Glutamatergic neuron (in vitro differentiated cells): ENCODE measurements at regions not wholly inside any gene's neighbourhood (a gene's known extent, or its start where the extent isn't known, plus 50 kb on each side); places are given as distances from the start of the nearest gene placed in this dataset.

Experiments
- DNase-seq: peaks from one replicate; pipeline ENCODE4 v3.0.0; 2022
- H3K27ac Mint-ChIP-seq: one replicate; pipeline ENCODE4 v1.8.0; 2020; ENCODE audit warnings: mild to moderate bottlenecking, mixed read lengths, inconsistent platforms; ENCODE audit not compliant: unreplicated experiment
- H3K27me3 Mint-ChIP-seq: one replicate; pipeline ENCODE4 v1.8.0; 2020; ENCODE audit warnings: mild to moderate bottlenecking, moderate library complexity, mixed read lengths, inconsistent platforms; ENCODE audit not compliant: unreplicated experiment
- H3K36me3 Mint-ChIP-seq: one replicate; pipeline ENCODE4 v1.8.0; 2020; ENCODE audit warnings: mild to moderate bottlenecking, mixed read lengths, inconsistent platforms; ENCODE audit not compliant: unreplicated experiment
- H3K4me1 Mint-ChIP-seq: one replicate; pipeline ENCODE4 v1.8.0; 2020; ENCODE audit warnings: mild to moderate bottlenecking, low read depth, mixed read lengths, inconsistent platforms; ENCODE audit not compliant: unreplicated experiment
- H3K4me3 Mint-ChIP-seq: one replicate; pipeline ENCODE4 v1.8.0; 2020; ENCODE audit warnings: mild to moderate bottlenecking, mixed read lengths, inconsistent platforms; ENCODE audit not compliant: unreplicated experiment
- H3K9me3 Mint-ChIP-seq: one replicate; pipeline ENCODE4 v1.8.0; 2020; ENCODE audit warnings: mild to moderate bottlenecking, moderate library complexity, mixed read lengths, inconsistent platforms; ENCODE audit not compliant: unreplicated experiment
- TF ChIP-seq, protein P1 (sequence below): fragments of 200-600 bp; sonication (generic); IDR thresholded peaks from one replicate; pipeline ENCODE4 v1.5.0; 2021; ENCODE audit not compliant: partially characterized antibody, unreplicated experiment

- TF ChIP-seq, protein P1, sequence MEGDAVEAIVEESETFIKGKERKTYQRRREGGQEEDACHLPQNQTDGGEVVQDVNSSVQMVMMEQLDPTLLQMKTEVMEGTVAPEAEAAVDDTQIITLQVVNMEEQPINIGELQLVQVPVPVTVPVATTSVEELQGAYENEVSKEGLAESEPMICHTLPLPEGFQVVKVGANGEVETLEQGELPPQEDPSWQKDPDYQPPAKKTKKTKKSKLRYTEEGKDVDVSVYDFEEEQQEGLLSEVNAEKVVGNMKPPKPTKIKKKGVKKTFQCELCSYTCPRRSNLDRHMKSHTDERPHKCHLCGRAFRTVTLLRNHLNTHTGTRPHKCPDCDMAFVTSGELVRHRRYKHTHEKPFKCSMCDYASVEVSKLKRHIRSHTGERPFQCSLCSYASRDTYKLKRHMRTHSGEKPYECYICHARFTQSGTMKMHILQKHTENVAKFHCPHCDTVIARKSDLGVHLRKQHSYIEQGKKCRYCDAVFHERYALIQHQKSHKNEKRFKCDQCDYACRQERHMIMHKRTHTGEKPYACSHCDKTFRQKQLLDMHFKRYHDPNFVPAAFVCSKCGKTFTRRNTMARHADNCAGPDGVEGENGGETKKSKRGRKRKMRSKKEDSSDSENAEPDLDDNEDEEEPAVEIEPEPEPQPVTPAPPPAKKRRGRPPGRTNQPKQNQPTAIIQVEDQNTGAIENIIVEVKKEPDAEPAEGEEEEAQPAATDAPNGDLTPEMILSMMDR, result no peak
- Mint-ChIP-seq H3K36me3 (no peaks in the 10 kb centered on the region), H3K27ac (no peak overlapping the region), H3K4me3 (no peak overlapping the region), H3K27me3 (no peaks in the 10 kb centered on the region), H3K4me1 (no peaks in the 10 kb centered on the region), H3K9me3 (no peaks in the 10 kb centered on the region)
- DNase-seq, result no peak
Measured at GRCh38 chr10:113291413-113291812, 261.4 kb upstream of the HABP2 start.

- TF ChIP-seq, protein P1, result no peak
- no peaks in the 10 kb centered on the region for H3K4me1 Mint-ChIP-seq
- no peaks in the 10 kb centered on the region for H3K27me3 Mint-ChIP-seq
- H3K9me3 Mint-ChIP-seq, result no peaks in the 10 kb centered on the region
- H3K36me3 Mint-ChIP-seq, result no peaks in the 10 kb centered on the region
- no peak overlapping the region for H3K4me3 Mint-ChIP-seq
- H3K27ac Mint-ChIP-seq, result no peak overlapping the region
- no peak for DNase-seq
Measured at GRCh38 chr10:113292086-113292485, 260.8 kb upstream of the HABP2 start.

DNA sequence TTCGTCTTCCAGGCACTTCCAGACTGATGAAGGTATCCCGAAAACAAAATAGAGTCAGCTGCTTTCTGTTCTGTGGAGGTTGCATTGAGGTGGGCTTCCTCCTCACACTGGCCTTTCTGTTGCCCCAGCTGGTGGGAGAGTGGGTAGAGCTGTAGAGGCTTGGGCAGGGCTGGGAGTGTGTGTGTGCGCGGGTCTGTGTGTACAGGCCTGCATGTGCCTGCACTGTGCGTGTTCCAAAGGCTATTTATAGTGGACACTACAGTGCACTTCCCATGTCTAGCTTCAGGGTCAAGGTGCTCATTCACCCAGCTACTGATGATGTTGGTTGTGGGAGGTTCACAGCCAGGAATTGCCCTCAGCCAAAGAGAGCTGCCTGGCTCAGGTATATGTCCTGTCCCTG, 260.1 kb upstream of the HABP2 start:
- H3K4me3 Mint-ChIP-seq, result no peak overlapping the region
- TF ChIP-seq, protein P1, result no peak
- no peaks in the 10 kb centered on the region for H3K9me3 Mint-ChIP-seq
- no peaks in the 10 kb centered on the region for H3K36me3 Mint-ChIP-seq
- no peaks in the 10 kb centered on the region for H3K4me1 Mint-ChIP-seq
- H3K27me3 Mint-ChIP-seq, result no peaks in the 10 kb centered on the region
- no peak overlapping the region for H3K27ac Mint-ChIP-seq
- no peak for DNase-seq

GRCh38 chr10:113293167-113293566, 259.7 kb upstream of the HABP2 start:
- Mint-ChIP-seq H3K9me3 (no peaks in the 10 kb centered on the region), H3K4me3 (no peak overlapping the region), H3K36me3 (no peaks in the 10 kb centered on the region), H3K4me1 (no peaks in the 10 kb centered on the region), H3K27ac (no peak overlapping the region), H3K27me3 (no peaks in the 10 kb centered on the region)
- TF ChIP-seq, protein P1, result no peak
- DNase-seq, result no peak

DNA sequence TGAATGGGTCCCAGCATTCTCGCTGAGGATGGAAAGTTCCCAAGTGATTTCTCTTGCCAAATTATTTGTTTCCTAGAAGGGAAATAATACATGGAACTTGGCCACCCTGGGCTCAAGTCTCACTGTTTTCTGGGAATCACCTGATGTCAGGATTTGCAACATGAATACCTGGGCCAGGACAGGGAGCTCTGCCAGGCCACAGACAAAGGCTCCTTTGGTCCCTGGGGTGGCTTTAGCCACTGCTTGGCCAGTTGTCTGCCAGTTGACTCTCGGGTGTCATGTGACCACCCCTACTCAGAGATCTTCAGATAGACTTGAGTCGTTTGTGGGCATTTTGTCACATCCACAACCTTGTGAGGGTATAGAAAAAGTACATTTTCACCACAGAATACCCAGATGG, 258.0 kb upstream of the HABP2 start:
- Mint-ChIP-seq H3K4me3 (no peak overlapping the region), H3K36me3 (no peaks in the 10 kb centered on the region), H3K27ac (no peak overlapping the region), H3K4me1 (no peaks in the 10 kb centered on the region), H3K27me3 (no peaks in the 10 kb centered on the region), H3K9me3 (no peaks in the 10 kb centered on the region)
- no peak for DNase-seq
- TF ChIP-seq, protein P1, result no peak
